OCI-LY1 (cell line): ENCODE measurements at regions not wholly inside any gene's neighbourhood (a gene's known extent, or its start where the extent isn't known, plus 50 kb on each side); places are given as distances from the start of the nearest gene placed in this dataset.

ENCODE experiments used
- CTCF ChIP-seq: fragments of 200-600 bp; sonication (generic), shearing (Covaris generic); IDR thresholded peaks from 2 replicates; pipeline ENCODE4 v1.5.1; 2017; ENCODE audit warnings: mild to moderate bottlenecking, antibody characterized with exemption, low read length, moderate library complexity, mixed read lengths
- EZH2 ChIP-seq: fragments of 200-600 bp; sonication (generic), shearing (Covaris generic); IDR thresholded peaks from 2 replicates; pipeline ENCODE4 v1.8.0; 2017; ENCODE audit warnings: borderline replicate concordance, mixed run types, mild to moderate bottlenecking, antibody characterized with exemption, low read length, moderate library complexity, mixed read lengths

- TF ChIP-seq CTCF = no peak
- TF ChIP-seq EZH2 = no peak
These were observed 87.8 kb upstream of the GOT2 start for GRCh38 chr16:58821886-58822285.
